ENCODE measurements at regions not wholly inside any gene's neighbourhood (a gene's known extent, or its start where the extent isn't known, plus 50 kb on each side); places are given as distances from the start of the nearest gene placed in this dataset.
A peak's percentile ranks its signal among the peaks of the same experiment; 100 is the strongest.
"Not testable (repeated sequence)": the region's sequence is repeated elsewhere in the genome, so short reads cannot be mapped to it uniquely, and the experiment has no call there.

DNA sequence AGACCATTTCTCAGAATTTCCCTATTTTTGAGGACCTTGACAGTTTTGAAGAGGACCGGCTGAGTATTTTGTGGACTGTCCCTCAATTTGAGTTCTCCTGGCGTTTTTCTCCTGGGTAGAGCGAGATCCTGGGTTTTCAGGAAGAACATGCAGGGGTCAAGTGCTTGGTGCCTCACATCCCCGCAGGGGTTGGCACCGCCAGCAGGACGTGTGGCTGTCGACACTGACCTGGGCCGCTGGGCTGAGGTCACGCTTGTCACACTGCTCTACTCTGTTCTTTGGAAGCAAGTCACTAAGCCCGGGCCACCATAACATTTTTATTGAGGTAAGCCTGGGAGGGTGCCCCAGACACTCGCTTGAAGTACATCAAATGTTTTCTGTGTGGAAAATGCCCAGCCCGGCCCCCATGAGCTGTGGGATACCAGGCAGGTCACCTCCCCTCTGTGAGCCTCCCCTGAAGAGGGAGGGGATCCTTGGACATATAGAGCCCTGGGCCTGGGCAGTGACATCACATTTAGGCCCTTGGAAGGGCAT, 112.0 kb downstream of the NPIPB11 start:
- DNase-seq: not testable (repeated sequence)

DNA sequence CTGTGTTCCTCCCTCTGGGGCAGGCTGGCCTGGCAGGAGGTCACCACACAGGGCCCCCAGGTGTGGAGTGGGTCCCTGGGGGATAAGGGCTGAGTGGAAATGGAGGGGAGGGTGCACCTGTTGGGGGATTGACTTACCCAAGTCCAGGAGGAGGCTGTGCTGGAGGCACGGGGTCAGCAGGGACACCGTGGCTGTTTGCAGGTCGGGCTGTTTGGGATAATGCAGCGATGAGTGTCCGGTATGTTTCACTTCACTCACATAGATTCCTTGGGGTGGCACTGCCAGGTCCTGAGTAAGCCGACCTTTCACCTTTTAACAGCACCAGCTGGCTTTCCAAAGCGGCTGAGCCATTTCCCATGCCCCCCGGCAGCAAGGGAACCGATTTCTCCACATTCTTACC, 113.0 kb downstream of the NPIPB11 start:
- DNase-seq: not testable (repeated sequence)

DNA sequence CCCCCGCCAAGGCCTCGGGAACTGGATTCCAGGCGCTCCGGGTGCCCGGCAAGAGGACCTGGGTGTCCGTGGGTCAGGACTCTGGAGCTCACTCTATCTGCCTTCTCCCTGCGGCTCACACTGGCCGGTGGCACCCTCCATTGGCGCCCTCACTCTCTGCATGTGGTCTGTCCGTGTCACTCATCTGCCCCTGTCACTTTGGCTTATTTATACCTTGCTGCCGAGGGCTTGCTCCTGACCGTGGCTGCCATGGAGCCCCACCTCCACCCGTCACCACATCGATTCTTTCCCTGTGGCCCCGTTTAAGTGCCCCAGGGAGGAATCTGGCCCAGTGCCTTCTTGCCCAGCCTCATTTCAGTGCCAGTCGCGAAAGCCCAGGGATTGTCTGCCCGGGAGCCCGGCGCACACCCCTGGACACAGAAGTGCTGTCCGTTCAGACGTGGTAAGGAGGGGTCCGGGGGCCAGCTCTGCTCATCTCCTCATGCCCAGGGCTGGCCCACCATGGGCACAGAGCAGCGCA, 113.5 kb downstream of the NPIPB11 start:
- not testable (repeated sequence) for DNase-seq

DNA sequence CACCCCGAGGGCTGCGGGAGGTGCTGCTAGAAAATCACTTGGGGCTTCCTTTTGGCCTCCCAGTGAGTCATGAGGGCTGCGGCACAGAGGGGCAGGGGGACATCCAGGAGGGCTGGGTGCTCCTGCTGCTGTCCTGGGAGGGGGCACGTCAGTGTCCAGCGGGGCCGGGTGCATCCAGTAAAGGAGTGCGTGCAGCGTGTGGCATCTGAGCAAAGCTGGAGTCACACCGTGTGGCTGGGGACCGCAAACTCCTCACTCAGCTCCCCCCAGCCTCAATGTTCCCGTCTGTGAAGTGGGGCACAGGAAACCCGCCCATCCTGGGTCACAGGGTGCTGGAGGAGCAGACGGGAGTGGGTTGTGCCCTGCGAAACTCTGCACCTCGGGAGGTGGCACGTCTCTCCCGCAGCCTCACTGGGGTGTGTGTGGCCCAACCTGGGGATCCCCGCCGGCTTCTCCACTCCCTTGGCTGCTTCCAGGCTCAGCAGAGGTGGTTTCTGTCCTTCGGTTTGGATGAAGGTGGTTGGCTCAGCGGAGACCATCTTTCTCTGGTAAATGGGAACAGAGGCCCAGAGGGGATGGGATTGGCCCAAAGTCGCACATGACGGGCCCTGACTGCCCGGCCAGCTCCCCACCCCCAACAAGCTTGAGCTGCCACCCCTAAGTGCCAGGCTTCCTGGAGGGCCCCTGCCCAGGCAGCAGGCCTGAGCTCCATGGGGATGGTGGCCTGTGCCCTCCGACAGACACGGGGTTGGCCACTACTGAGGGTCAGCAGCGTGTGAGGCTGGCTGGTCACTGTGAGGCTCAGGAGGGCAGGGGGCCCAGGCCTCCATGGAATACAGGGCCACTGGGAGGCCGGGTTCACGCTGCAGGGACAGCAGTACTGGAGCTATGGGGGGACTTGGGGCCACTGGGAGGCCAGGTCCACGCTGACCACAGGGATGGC, 114.9 kb downstream of the NPIPB11 start:
- DNase-seq: not testable (repeated sequence)

DNA sequence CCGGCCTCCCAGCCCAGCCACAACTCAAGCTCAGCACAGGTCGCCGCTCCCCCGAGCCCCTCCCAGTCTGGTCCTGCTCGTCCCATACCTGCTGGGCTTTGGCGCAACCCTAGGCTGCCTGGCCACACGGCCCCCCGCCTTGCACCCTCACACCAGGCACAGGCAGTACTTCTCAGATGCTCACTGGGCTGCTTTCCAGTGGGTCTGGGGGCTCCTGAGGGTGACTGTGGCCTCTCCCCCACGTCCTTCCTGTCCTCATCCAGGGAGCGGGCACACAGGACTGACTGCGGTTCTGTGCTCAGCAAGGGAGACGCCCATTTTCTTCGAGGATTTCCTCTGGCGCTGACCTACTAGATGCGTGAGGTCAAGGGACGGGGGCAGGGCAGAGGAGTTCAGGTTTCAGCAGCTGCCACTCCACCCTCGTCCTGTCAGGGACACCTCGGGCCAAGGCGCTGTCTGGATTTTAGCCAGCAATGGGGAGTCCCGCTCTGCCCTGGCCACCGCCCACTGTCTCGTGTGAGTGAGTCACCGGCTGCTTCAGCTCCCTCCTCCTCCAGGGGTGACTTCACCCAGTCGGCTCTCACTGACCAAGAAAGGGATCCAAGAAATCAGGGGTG, 115.8 kb downstream of the NPIPB11 start:
- peak in 4 of 5 donors; percentile 11 to 49 (median 32) for DNase-seq

GRCh38 chr16:29289516-29290239, 116.8 kb downstream of the NPIPB11 start:
- DNase-seq: not testable (repeated sequence)

DNA sequence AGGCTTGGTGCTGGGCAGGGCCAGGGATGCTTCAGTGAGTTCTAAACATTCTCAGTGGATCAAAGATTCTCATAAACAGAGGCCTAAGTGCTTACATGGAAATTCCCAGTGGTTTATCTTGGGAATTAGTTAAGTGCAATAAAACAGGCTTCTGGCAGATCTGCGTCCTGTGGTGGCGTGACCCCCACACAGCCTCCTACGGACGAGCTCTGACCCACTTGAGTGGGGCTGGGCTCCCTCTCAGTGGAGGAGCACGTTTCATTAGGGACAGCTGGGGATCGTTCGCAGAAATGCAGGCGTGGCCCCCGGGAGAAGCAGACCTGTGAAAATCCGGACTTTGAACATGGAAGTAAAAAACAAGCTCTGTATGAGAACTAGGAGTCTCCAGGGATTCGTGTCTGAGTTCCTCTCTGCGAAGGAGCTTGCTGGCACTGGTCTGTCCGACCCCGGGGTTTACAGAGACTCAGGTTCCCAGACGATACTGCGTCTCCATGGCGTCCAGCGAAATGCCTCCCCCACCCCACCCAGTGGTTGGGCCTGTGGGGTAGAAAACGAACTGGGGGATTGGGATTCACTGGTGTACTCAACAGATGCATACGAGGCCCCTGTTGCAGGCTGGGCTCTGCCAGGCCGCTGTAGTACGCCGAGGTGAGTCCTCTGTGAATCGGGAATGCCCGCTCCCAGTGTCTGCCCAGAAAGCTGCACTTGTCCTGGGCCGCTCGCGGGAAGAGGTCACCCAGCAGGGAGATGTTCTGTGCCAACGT, 117.6 kb downstream of the NPIPB11 start:
- DNase-seq: not testable (repeated sequence)

DNA sequence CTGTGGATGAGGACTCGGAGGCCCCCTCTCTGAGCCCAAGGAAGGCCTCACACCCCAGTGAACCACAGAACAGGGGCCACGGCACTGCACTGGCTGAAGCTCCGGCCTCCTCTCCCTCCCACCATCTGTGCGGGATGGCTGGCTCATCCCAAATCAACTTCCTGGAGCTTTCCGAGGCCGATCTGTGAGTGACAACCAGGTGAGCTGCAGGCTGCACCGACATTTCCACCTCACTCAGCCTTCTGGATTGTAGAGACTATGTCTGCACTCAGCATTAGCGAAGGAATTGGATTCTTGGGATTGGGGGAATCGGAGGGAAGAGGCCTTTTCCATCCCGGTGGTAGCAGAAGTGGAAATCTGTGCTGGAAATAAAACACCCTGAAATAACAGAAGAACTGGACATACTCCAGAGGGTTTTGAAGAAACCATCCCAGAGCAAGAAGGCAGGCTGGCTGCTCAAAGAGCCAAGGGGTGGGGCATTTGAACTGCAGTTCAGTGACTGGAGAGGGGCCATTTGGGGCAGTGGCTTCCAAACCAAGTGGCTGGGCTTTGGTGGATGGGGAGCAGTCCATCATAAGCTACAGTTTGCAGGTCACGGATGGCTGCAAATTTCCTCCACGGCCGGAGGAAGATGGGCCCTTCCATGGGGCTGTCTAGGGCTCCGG, 118.5 kb downstream of the NPIPB11 start:
- DNase-seq: not testable (repeated sequence)

GRCh38 chr16:29287246-29287645, 119.3 kb downstream of the NPIPB11 start:
- not testable (repeated sequence) for DNase-seq

DNA sequence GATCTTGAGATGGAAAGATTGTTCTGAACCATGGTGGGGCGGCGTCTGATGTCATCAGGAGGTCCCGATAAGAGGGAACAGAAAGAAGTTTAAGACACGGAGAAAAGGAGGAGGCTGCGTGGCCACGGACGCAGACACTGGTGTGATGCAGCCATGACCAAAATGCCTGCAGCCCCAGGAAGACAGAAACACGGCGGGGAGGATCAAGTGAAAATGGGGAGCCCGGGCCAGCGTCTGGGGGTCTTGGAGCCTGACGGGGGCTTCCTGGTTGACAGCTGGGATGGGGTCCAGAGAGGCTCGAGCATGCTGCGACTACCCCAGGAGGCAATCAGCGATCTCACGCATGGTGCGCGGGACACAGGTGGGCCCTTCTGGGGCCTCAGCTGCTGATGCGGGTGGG, 119.7 kb downstream of the NPIPB11 start:
- DNase-seq: not testable (repeated sequence)

DNA sequence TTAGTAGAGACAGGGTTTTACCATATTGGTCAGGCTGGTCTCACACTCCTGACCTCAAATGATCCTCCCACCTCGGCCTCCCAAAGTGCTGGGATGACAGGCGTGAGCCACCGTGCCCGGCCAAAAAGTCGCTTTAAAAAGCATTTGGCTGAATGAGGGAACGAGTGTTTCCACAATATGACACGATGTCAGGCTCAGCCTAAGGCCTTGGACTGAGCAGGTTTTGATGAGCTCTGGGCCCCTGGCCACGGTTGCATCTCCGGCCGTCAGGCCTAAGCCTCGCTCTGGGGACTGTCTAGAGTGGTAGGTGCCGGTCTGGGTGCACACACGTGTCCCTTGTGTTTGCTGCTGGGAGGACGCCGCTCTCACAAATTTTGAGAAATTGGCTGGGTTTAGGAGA, 120.3 kb downstream of the NPIPB11 start:
- not testable (repeated sequence) for DNase-seq

DNA sequence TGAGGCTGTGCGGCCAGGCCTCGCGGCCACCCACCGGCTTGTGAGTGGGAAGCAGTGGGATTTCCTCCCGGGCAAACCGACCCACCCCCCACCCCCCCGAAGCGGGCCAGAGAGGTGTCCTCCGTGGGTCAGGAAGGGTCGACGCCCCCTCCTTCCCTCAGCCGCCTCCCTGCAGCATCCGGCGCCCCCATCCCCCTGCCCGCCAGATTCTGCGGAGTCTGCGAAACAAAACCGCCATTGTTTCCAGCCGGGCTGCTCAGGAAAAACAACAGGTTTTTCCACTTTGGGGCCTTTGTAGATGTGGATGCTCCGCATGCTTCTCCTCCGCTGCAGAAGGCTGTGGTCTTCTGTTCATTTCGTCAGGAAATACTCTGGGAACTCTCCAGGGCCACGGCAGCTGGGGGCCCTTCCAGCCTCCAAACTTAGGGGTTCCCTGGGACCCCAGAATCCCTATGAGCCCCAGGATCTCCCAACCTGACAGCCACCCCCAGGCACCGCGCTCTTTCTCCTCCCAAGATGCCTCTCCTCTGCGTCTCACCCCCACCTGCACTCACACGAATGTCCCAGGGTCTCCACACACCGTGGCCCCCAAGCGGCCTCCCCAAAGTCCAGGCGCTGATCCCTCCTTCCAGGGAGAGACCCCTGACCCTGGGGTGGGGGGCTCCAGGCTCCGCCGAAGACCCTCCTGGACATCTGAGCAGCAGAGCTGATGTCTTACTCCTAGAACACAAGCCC, 121.2 kb downstream of the NPIPB11 start:
- DNase-seq: not testable (repeated sequence)

DNA sequence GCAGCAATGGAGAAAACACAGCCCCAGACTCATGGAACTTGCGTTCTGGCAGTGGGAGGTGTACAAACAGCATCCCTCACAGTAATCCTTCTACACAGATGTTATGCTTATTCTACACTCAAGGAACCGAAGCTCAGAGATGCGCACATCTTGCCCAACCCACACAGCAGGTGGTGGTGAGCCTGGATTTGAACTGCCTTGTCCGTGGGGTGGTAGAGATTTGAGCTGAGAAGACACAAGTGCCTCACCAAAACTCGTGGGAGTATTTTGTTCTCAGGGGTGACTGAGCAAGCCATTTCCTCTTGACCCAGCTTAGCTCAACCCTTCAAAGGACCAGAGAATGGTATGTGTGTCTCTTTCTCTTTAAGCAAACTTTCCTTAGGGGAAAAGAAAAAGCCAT, 121.8 kb downstream of the NPIPB11 start:
- not testable (repeated sequence) for DNase-seq

- not testable (repeated sequence) for DNase-seq
These were observed 122.4 kb downstream of the NPIPB11 start for GRCh38 chr16:29284159-29284558.

- DNase-seq: not testable (repeated sequence)
These were observed 128.2 kb downstream of the NPIPB11 start for GRCh38 chr16:29278097-29278871.

GRCh38 chr16:29276446-29276845, 130.1 kb downstream of the NPIPB11 start:
- DNase-seq: not testable (repeated sequence)

- not testable (repeated sequence) for DNase-seq
These were observed 132.2 kb downstream of the NPIPB11 start for GRCh38 chr16:29274055-29275035.
